ENCODE measurements at regions not wholly inside any gene's neighbourhood (a gene's known extent, or its start where the extent isn't known, plus 50 kb on each side); places are given as distances from the start of the nearest gene placed in this dataset.

DNA sequence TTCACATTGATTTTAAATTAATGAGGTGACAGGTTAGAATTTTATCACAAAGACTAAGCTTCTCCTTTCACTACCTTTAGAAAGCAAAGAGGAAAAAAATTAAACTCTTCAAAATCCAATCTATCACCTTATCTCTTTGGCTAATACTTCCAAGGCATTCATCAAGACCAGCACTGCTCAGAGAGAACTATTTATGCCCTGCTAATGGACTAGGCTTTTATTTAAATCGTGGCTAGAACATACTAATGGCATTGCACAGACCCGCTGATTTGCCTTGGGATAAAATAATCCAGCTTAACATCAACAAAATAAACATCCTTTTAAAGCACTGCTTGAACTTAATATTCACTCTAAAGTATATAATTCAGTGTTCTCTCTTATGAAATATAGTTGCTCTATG is 880.4 kb downstream of the HACE1 start:
- Histone ChIP-seq H3K27me3 (no peaks in the 10 kb centered on the region), H3K9me3 (no peaks in the 10 kb centered on the region), H3K36me3 (no peaks in the 10 kb centered on the region), H3K4me3 (no peak overlapping the region), H3K27ac (no peak overlapping the region), H3K4me1 (no peaks in the 10 kb centered on the region)
- 69% methylated on average over 2 of the region's 2 CpGs for WGBS
- TF ChIP-seq, protein P1, sequence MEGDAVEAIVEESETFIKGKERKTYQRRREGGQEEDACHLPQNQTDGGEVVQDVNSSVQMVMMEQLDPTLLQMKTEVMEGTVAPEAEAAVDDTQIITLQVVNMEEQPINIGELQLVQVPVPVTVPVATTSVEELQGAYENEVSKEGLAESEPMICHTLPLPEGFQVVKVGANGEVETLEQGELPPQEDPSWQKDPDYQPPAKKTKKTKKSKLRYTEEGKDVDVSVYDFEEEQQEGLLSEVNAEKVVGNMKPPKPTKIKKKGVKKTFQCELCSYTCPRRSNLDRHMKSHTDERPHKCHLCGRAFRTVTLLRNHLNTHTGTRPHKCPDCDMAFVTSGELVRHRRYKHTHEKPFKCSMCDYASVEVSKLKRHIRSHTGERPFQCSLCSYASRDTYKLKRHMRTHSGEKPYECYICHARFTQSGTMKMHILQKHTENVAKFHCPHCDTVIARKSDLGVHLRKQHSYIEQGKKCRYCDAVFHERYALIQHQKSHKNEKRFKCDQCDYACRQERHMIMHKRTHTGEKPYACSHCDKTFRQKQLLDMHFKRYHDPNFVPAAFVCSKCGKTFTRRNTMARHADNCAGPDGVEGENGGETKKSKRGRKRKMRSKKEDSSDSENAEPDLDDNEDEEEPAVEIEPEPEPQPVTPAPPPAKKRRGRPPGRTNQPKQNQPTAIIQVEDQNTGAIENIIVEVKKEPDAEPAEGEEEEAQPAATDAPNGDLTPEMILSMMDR (IDR thresholded peaks at IDR 0.05): no peak
- no peak for TF ChIP-seq EP300 (IDR thresholded peaks at IDR 0.05)
- no peak for TF ChIP-seq POLR2A (IDR thresholded peaks at IDR 0.05)
- no peak for TF ChIP-seq POLR2AphosphoS5 (IDR thresholded peaks at IDR 0.05)
- no peak for DNase-seq (ENCODE audit: low spot score in 2 of 2)

DNA sequence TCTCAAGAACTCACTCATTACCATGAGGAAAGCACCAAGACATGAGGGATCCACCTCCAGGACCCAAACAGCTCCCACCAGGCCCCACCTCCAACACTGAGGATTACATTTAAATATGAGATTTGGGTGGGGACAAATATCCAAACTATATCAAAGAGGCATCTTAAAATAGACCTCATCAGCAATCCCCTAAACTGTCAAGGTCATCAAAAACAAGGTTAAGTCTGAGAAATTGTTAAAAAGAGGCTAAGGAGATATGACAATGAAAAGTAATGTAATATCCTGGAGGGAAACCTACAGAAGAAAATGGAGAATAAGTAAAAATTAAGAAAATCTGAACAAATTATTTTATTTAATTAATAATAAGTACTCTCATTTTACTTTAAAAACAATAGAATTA is 922.3 kb downstream of the HACE1 start:
- H3K27me3 ChIP-seq: no peaks in the 10 kb centered on the region
- H3K9me3 ChIP-seq: peaks cover 5% of the 10 kb centered on the region
- no peak for TF ChIP-seq POLR2A (IDR thresholded peaks at IDR 0.05)
- TF ChIP-seq EP300 (IDR thresholded peaks at IDR 0.05): no peak
- no peak for TF ChIP-seq POLR2AphosphoS5 (IDR thresholded peaks at IDR 0.05)
- TF ChIP-seq, protein P1 (IDR thresholded peaks at IDR 0.05): no peak
- no peaks in the 10 kb centered on the region for H3K36me3 ChIP-seq
- no peak overlapping the region for H3K4me3 ChIP-seq
- H3K27ac ChIP-seq: no peak overlapping the region
- DNase-seq (ENCODE audit: low spot score in 2 of 2): no peak
- H3K4me1 ChIP-seq: no peaks in the 10 kb centered on the region

DNA sequence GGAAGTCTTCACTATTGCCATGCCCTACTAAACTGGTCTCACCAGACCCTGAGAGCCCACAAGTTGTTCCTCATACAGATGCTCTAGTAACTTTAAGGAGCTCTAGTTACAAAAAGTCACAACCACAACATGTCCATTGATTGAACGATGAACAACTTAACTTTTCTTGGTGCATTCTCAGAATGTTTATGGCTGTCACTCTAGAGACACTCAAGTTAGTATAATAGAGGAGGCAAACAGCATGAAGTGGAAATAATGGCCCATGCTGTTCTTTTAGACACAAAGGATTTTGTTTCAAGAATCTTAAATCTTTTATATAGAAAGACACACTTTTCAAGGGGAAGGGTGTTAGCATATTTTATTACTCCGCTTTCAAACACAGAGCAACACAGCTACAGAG is 934.4 kb downstream of the HACE1 start:
- Histone ChIP-seq H3K27ac (no peak overlapping the region), H3K4me1 (no peaks in the 10 kb centered on the region), H3K27me3 (no peaks in the 10 kb centered on the region), H3K4me3 (no peak overlapping the region), H3K9me3 (no peaks in the 10 kb centered on the region), H3K36me3 (no peaks in the 10 kb centered on the region)
- WGBS: 85% methylated on average over 2 of the region's 2 CpGs
- TF ChIP-seq POLR2AphosphoS5 (IDR thresholded peaks at IDR 0.05) (no peak), EP300 (IDR thresholded peaks at IDR 0.05) (no peak), POLR2A (IDR thresholded peaks at IDR 0.05) (no peak)
- TF ChIP-seq, protein P1 (IDR thresholded peaks at IDR 0.05): no peak
- no peak for DNase-seq (ENCODE audit: low spot score in 2 of 2)

DNA sequence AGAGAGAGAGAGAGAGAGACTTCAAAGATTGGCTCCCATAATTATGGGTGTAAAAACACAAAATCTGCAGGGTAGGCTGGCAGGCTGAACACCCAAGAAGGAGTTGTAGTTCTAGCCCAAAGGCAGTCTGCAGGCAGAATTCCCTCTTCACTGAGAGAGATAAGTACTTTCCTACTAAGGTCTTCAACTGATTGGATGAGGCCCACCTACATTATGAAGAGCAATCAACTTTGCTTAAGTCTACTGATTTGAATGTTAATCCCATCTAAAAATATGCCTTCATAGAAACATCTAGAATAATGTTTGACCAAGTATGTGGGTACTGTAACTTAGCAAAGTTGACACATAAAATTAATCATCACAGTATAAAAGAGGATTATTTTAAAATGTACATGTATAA is 949.7 kb downstream of the HACE1 start:
- H3K27ac ChIP-seq: no peak overlapping the region
- no peak for TF ChIP-seq POLR2AphosphoS5 (IDR thresholded peaks at IDR 0.05)
- TF ChIP-seq, protein P1 (IDR thresholded peaks at IDR 0.05): no peak
- DNase-seq (ENCODE audit: low spot score in 2 of 2): no peak
- no peaks in the 10 kb centered on the region for H3K9me3 ChIP-seq
- H3K36me3 ChIP-seq: no peaks in the 10 kb centered on the region
- no peaks in the 10 kb centered on the region for H3K4me1 ChIP-seq
- no peak overlapping the region for H3K4me3 ChIP-seq
- H3K27me3 ChIP-seq: no peaks in the 10 kb centered on the region

DNA sequence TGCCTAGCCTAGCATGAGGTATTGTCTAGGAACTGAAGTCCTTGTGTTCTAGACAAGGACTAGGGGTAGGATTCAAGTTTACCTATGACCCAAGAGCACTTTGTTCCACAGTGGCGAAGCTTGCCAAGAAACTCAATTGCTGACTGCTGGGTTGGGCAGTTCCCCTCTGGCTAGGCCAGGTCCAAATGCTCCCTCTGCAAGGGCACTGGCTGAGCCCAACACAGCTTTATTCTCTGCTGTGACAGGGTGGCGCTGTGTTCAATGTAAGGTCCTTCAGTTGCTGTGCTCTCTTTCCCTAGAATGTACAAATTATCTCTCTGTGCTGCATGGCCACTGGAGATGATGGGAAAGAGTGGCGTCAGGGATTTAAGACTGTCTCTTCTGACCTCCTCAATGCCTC is 950.8 kb downstream of the HACE1 start:
- no peaks in the 10 kb centered on the region for H3K4me1 ChIP-seq
- no peak overlapping the region for H3K4me3 ChIP-seq
- H3K9me3 ChIP-seq: no peaks in the 10 kb centered on the region
- H3K36me3 ChIP-seq: no peaks in the 10 kb centered on the region
- TF ChIP-seq EP300 (IDR thresholded peaks at IDR 0.05): no peak
- TF ChIP-seq, protein P1 (IDR thresholded peaks at IDR 0.05): no peak
- TF ChIP-seq POLR2AphosphoS5 (IDR thresholded peaks at IDR 0.05): no peak
- no peak for TF ChIP-seq POLR2A (IDR thresholded peaks at IDR 0.05)
- no peaks in the 10 kb centered on the region for H3K27me3 ChIP-seq
- no peak for DNase-seq (ENCODE audit: low spot score in 2 of 2)
- no peak overlapping the region for H3K27ac ChIP-seq
- 98% methylated on average over 2 of the region's 3 CpGs for WGBS
